Activated CD4-positive, CD25-positive, alpha-beta regulatory T cell treated with anti-CD3 and anti-CD28 coated beads, Interleukin-2, amount 50 U/mL, for 16 hours (primary cell): ENCODE measurements at regions not wholly inside any gene's neighbourhood (a gene's known extent, or its start where the extent isn't known, plus 50 kb on each side); places are given as distances from the start of the nearest gene placed in this dataset.
"Not testable (repeated sequence)": the region's sequence is repeated elsewhere in the genome, so short reads cannot be mapped to it uniquely, and the experiment has no call there.

Experiments
- DNase-seq: peaks from one replicate; pipeline ENCODE4 v3.0.0-alpha.2; 2020; ENCODE audit warnings: low read depth, low spot score

DNA sequence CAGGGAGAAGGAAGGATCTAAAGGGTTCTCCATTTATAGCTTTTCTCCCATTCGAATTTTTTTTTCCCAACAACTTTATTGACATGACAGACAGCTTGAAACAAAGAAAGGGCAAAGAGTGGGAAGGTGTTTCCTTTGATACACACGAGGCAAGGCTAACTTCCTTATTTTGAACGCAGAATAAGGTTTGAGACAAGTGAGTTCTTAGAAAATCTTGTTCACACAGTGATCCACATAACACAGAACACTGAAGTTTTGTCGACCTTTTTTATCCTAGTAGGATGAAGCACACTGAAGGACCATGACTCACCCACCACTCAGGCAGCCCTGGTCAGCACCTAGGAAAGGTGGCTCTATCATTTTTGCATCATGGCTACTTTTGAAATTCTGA lies 425.8 kb upstream of the MDFIC2 start:
- DNase-seq: no peak

DNA sequence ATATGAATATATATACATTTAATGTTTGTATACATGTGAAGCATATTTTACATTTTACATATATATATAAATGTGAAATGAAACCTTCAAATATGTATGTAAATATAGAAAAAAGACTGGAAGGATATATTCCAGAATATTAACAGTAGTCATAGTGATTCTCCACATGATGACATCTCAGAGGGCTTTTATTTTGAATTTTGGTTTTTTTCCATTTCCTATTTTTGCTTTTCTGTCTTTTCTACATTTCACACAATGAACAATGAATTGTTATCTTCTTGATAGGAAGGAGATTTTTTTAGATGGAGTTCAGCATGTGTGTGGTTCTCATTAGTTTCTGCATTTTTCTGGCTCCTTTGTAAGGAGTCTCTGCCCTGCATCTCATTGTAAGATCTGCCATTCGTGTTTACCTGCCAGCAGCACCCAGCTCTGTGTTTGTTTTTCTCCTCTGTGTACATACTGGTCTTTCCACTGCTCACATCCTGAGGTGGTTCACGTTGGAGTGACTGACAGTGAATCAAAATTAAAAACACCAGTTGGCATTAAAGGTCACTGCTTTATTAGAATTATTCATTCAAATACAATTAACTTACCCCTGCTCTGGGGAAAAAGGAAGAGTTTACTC lies 425.3 kb upstream of the MDFIC2 start:
- no peak for DNase-seq

DNA sequence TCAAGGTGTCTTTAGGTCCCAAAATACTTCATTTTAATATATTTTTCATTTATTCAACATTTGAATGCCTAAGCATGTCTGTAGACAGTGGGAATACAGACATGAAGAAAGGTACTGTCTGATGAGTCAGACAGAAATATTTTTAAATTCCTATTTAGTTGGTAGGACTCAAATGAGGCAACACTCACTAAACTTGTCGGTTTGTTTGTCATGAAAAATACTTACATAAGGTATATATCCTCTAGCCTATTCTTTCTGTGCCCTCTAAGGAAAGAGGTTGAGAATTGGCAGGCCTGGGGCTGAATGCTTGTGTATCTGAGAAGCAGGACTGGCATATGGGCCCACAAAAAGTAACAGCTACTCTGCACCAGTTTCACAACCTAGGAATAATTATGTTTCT lies 423.6 kb upstream of the MDFIC2 start:
- no peak for DNase-seq

DNA sequence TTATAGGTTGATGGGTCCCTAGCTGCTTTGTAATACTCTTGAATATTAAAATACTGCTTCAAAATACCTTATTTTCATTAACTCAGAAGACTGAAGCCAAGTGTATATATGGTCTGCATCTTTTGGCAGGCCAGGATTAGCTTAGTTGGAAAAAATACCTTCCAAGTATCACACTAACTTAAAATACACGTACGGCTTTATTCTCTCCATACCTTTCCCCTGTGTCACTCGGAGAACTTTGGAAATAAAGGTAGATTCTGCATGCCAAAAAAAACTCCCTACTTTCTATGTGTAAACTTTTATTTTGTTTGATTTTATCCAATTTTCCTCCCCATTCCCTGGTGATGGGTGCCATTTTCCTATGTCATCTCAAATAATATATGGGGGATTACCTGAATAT lies 422.3 kb upstream of the MDFIC2 start:
- DNase-seq: no peak

DNA sequence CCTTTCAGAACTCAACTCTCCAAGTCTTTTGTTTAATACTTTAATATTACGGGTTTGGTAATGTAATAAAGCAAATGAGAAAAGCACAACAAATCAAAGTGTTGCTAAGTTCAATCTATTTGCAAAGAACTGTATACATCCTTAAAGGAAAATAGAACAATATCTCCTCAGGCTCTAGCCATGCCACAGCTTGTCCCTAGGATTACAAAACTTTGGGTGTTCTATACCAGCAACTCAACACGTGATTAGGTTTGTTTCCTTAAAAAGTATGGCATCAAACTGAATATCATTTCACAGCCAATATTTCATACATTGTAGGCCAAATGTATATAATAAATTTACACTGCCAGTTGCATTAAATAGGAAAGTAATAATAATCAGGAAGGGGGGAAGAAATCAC lies 418.6 kb upstream of the MDFIC2 start:
- no peak for DNase-seq

DNA sequence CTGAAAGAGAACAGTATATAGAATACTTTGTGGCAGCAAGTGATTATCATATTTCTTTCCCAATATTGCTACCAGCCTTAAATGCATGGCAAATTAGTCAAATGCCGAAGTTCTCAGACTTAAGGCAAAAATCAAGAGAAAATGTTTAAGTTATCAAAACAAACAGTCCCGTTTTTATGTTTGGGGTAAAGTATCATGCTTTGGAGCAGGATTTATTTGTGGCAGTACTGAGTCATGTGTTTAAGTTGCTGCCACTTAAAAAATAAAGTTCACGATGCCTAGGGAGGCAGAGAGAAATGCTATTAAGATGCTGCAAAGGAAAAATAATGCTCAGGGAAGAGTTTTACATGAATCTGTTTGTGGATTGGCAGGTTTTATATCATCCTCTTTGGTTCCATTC lies 417.4 kb upstream of the MDFIC2 start:
- no peak for DNase-seq

DNA sequence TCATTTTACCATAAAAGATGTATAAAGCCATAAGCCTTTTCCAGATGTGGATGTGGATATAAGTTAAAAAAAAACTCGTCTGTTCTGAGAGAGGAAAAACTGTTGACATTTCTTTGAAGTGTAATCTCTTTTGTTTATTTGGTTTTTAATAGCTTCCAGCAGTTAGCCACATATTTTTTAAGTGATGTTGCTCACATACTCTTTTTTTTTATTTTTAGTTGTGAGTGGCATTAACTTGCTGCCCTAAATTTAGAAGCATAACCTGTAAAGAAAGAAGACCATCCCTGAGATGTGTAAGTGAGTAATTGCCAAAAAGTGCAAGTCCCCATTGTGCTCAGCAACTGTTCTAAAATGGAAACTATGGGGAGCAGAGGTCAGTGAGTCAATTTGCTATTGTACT lies 415.9 kb upstream of the MDFIC2 start:
- no peak for DNase-seq

DNA sequence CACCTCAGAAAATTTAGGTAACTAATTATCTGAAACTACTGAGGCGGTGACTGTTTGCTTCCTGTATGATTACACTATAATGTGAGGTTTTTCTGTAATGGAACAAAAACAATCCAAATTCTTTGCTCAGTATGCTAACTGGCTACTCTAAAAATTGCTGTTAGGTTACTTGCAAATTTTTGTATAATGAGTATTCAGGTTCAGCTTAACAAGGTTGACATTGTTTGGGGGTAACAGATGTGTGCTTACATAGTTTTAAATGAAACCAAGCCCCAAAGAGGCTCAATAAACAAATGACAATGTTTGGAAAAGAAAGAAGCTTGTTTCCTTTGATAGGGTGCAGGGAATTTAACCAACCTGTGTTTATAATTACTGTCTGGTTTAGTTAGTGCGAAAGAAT lies 414.5 kb upstream of the MDFIC2 start:
- no peak for DNase-seq

DNA sequence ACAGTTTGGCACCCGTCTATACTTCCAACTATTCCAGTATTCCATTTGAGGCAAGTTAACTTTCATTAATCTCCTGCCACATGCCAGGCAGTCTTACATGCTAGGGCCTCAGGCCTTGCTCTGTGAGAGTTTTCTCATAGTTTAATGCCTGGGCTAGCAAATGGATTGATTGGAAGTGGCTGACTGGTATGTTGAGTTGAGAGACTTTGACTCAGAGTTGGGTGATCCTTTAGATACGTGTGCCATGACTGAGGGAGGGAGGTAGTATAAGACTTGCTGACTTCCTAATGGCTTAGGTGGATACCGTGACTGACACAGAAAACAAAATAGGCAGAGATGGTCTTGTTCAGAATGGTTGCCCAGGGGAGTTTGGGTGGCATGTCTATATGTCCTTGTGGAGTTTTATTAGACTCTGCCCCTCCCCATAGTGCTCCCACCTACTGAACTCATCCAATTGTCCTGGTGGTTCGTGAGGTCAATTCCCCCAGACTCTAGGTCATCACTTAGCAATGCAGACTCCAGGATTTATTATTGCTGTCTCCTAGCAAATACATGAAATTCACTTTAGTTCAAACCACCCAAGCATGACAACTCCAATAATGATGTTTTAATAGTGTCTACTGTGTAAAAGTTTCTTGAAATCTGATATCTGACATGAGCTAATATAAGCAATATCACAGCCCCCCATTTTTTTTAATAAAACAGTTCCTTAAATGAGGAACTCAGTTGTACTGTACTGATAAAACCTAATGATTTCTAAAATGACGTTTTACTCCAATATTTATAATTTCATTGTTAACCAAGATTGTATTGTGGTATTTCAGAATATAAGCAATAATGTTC lies 413.9 kb upstream of the MDFIC2 start:
- no peak for DNase-seq

DNA sequence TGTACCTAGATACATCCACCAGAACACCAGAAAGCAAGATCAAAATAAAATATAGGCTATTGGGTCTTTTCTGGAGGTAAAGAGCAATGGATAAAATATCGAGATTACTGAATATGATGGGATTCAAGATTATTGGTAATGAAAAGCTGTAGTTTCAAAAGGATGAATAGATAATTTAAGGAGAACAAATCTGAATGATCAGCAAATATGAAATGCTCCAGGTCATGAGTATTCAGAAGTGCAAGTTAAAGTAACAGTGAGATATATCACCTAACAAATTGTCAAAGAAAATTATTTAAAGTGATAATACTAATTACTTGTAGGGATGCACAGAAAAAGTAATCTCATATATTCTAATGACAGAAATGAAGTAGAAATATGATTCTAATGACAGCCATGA lies 409.6 kb upstream of the MDFIC2 start:
- no peak for DNase-seq

DNA sequence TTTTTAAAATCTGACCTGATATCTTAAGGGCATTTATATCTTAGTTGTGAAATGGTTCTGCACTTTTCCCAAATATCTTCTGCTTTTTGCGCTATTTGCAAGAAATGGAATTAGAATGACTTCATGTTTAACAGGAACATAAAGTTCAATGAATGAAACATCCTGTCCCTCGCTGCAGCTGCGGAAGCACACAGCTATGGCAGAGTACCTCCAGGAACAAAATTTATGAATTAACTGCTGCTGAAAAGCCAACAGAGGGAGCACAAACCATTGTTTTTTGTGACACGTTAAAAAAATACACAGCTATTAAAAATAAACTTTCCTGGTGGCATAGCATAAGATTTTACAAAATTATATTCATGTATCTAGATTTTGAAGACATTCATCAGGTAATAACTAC lies 404.4 kb upstream of the MDFIC2 start:
- no peak for DNase-seq

DNA sequence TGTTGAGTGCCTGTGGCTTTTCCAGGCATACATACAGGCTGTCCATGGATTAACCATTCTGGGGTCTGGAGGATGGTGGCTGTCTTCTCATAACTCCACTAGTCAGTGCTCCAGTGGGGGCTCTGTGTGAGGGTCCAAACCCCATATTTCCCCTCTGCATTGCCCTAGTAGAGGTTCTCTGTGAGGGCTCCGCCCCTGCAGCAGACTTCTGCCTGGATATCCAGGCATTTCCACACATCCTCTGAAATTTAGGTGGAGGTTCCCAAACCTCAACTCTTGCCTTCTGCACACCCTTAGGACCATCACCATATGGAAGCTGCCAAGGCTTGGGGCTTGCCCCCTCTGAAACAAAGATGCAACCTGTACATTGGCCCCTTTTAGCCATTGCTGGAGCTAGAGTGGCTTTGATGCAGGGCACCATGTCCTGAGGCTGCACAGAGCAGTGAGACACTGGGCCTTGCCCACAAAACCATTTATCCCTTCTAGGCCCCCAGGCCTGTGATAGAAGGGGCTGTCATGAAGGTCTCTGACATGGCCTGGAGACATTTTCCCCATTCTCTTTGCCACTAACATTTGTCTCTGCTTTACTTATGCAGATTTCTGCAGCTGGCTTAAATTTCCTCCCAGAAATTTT lies 400.1 kb upstream of the MDFIC2 start:
- DNase-seq: no peak

DNA sequence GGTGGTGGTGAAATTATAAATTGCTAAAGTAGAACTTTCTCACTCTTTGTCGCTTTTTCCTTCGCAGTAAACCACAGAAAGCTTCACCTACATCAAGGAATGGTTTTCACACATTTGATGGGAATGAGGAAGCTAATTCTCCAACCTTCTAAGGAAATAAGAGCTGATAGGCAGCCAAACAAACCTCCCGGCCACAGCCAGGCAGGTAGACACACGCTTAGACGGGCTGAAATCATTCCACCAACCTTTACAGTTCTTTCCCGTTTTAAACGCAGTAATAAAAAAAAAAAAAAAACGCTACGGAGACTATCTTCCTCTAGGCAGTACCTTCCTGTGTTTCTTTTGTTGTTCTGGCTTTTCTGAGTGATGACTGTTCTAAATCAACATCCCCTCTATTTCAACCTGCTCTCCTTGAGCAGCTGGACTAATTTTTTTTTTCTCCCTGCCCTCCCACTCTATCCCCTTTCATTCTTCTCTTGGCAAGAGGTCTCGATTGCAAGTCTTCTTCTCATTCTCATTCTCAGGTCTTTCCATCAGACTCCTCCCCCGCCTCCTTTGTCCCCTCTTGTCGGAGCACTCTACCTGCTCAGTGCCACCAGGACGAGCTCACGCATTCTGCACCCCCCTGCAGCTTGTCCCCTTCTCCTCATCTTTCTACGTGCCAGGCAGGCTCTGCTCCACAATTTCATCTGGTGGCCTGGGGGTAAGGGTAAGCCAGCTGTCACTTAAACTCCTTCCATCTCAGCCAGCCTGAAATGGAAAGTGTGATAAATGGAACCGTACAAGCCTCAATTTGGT lies 391.1 kb upstream of the MDFIC2 start:
- no peak for DNase-seq

DNA sequence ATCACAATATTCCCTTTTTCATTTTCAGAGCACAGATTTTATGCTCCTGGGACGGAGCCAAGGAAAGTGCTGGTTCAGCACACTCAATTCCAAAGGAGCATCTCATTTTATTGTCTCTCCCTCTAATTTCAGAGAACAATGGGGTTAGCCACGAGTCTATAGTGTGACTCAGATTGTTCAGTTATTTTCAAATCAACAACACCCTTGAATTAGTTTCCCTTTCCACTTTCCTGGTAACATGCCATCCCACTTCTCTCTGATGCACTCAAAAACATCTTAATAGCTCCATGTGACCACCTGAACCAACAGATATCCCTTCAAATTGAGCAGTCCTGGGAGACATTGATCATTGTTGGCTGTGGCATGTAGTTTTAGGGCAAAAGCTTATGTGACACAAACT lies 389.7 kb upstream of the MDFIC2 start:
- DNase-seq: no peak

DNA sequence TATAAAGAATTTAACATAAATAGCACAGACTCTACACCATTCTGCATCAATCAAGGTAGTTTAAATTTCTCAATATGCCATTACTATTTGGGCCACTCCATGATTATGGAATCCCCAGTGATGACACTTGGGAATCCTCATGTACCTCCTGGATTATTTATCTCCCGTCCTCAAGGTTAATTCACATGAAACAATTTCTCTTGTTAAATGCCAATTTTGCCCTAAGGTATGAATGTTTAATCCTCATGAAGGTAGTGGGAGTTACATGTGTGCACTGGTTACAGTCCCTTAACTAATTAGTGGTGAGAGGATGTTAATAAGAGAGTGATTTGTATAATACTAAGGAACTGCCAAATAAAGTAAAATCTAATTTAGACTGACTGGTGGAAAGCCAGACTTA lies 372.3 kb upstream of the MDFIC2 start:
- no peak for DNase-seq

DNA sequence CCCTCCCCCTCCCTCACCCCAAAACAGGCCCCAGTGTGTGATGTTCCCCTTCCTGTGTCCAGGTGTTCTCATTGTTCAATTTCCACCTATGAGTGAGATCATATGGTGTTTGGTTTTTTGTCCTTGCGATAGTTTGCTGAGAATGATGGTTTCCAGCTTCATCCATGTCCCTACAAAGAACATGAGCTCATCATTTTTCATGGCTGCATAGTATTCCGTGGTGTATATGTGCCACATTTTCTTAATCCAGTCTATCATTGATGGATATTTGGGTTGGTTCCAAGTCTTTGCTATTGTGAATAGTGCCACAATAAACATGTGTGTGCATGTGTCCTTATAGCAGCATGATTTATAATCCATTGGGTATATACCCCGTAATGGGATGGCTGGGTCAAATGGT lies 363.4 kb upstream of the MDFIC2 start:
- not testable (repeated sequence) for DNase-seq

DNA sequence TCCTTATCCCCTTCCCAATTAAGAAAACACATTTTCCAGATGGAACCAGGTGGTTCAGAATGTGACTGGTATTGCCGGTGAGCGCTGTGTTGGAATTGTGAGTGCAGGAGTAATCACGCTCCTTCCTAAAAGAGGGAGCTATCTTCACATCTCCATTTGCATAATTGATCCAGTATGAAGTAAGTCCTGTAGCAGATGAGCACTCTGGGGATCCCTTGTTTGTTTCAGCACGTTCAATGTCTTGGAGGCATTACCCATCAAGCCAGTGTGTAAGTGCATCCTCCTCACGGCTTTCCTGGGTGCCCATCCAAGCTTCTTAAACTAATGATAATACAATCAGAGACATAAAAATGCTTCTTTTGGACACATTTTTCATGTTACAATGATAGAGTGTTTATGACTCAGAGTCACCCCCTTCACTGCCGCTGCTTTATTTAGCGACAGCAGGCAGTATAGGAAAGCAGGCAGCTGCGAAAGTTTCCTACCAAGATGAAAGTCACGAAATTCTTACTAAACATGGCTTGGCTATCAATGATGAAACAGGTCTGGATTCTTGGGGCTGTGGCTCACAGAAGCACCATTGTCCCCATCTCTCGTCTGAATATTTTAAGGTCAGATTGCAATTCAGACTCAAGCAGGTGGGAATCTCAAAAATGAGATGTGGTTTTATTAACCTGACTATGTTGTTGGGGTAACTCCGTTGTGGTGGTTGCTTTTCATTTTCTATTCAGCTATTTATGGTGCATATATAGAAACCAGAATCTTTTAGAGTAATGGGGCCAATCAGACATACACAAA lies 346.3 kb upstream of the MDFIC2 start:
- DNase-seq: no peak

DNA sequence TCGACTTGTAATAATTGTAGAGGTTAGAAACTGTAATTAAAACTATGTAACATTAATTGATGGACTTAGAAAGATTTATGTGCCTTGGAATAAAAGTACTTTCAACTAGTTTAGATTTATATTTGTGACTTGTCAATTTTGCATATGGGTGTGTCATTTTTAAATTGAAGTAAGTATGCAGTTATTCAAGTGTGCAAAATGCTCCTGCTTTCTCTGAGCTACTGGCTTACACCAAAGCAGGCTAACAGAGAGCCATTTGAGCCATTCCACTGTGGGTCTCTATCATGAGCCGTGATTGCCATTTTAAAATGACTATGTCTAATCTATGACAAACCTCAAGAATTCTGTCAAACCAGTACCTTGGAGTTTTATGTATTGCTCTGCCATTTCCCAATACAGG lies 345.0 kb upstream of the MDFIC2 start:
- no peak for DNase-seq

DNA sequence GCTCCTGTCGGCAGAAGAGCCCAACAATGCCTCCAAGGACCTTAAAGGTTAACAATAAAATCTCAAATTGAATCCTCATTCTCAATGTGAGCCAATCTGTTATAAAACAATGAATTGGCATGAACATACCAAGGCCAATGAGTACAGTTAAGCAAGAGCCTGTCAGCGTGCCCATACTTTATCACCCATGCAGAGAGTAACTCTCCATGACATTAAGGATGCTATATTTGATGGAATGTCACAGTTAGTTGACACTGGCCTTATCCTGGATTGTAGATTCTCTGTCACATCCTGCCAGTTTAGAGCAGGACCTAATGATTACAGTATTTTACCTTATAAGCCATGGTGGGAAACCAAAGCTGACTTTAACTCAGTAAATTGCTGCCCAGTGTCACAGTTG lies 335.4 kb upstream of the MDFIC2 start:
- DNase-seq: no peak

DNA sequence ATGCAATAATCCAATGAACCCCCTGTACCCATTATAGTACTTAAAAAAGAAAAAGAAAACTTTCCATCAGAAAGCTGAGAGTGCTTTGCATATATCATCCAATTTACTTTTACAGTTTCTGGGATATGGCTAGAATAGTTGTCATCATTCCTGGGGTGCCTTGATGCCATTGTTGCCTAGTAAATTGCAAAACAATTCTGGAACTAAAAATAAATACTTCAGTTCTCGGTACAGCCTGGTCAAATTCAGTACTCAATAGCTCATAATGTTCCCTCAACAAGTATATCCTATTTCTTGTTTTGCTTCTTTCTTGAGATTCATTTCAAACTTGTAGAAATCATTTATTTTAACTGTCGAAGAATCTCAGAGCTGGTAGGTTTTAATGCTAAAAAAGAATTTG lies 334.7 kb upstream of the MDFIC2 start:
- DNase-seq: no peak

DNA sequence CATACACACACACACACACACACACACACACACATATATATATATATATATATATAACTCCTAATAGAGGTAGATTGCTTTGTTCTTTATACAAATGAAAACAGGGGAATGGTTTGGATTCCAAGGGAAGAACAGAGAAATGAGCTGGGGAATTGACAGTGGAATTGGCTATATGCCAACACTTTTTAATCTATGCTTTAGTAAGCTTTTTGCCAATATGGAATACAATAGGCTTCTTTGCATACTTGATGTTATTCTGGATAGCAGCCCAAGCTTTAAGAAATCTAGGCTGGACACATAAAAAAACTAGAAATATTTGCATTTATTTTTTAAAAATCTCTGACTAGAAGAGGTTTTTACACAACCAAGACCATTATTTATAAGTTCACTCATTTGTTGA lies 334.2 kb upstream of the MDFIC2 start:
- no peak for DNase-seq
